Neural cell (in vitro differentiated cells): ENCODE measurements at regions not wholly inside any gene's neighbourhood (a gene's known extent, or its start where the extent isn't known, plus 50 kb on each side); places are given as distances from the start of the nearest gene placed in this dataset.

Experiments
- EP300 ChIP-seq: fragments of 450-650 bp; conservative IDR thresholded peaks from 2 replicates; pipeline ENCODE4 v1.6.1; 2014; ENCODE audit warnings: antibody characterized with exemption, mild to moderate bottlenecking, moderate library complexity; ENCODE audit not compliant: poor library complexity, severe bottlenecking
- EZH2 ChIP-seq: fragments of 200-600, 300-800 bp; shearing (Covaris generic), sonication (generic); IDR thresholded peaks from 2 replicates; pipeline ENCODE4 v1.6.1; 2014; ENCODE audit warnings: antibody characterized with exemption, low read length, borderline replicate concordance, mild to moderate bottlenecking; ENCODE audit not compliant: insufficient read depth, poor library complexity, severe bottlenecking
- MXI1 ChIP-seq: fragments of 450-650 bp; conservative IDR thresholded peaks from 2 replicates; pipeline ENCODE4 v1.6.1; 2014; ENCODE audit warnings: antibody characterized with exemption, mild to moderate bottlenecking; ENCODE audit not compliant: poor library complexity, severe bottlenecking
- POLR2AphosphoS5 ChIP-seq: IDR thresholded peaks from 2 replicates; pipeline ENCODE4 v1.6.1; 2012
- RAD21 ChIP-seq: fragments of 450-650 bp; conservative IDR thresholded peaks from 2 replicates; pipeline ENCODE4 v1.6.1; 2014; ENCODE audit warnings: antibody characterized with exemption, mild to moderate bottlenecking, moderate library complexity
- TAF1 ChIP-seq: IDR thresholded peaks from 2 replicates; pipeline ENCODE4 v1.6.1; 2012; ENCODE audit warnings: low read depth
- TF ChIP-seq, protein P1 (sequence below): fragments of 450-650 bp; IDR thresholded peaks from 2 replicates; pipeline ENCODE4 v1.5.1; 2014; ENCODE audit warnings: antibody characterized with exemption, mild to moderate bottlenecking, moderate library complexity; ENCODE audit not compliant: poor library complexity, severe bottlenecking
- TF ChIP-seq, protein P2 (sequence below): IDR thresholded peaks from 2 replicates; pipeline ENCODE4 v1.6.1; 2012; ENCODE audit warnings: borderline replicate concordance

DNA sequence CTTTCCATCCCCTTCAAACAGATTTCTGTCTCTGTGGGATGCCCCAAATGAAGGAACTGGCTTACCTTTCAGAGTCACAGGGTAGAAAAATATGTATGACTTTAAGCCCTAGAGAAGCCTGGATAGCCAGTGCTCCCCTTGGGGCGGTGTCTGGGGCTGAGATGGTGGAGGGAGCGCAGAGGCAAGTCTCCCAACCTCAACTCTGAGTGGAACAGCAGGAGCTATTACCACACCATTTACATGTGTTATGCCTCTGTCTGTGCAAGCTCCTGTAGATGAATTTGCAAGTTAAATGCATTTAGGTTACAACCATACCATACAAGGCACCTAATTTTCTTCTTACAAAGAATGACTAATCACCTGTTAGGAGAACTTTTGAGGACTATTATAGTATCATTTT, 50.4 kb upstream of the CLMN start:
- TF ChIP-seq, protein P1, sequence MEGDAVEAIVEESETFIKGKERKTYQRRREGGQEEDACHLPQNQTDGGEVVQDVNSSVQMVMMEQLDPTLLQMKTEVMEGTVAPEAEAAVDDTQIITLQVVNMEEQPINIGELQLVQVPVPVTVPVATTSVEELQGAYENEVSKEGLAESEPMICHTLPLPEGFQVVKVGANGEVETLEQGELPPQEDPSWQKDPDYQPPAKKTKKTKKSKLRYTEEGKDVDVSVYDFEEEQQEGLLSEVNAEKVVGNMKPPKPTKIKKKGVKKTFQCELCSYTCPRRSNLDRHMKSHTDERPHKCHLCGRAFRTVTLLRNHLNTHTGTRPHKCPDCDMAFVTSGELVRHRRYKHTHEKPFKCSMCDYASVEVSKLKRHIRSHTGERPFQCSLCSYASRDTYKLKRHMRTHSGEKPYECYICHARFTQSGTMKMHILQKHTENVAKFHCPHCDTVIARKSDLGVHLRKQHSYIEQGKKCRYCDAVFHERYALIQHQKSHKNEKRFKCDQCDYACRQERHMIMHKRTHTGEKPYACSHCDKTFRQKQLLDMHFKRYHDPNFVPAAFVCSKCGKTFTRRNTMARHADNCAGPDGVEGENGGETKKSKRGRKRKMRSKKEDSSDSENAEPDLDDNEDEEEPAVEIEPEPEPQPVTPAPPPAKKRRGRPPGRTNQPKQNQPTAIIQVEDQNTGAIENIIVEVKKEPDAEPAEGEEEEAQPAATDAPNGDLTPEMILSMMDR: no peak
- no peak for TF ChIP-seq RAD21
- no peak for TF ChIP-seq EP300
- TF ChIP-seq, protein P2, sequence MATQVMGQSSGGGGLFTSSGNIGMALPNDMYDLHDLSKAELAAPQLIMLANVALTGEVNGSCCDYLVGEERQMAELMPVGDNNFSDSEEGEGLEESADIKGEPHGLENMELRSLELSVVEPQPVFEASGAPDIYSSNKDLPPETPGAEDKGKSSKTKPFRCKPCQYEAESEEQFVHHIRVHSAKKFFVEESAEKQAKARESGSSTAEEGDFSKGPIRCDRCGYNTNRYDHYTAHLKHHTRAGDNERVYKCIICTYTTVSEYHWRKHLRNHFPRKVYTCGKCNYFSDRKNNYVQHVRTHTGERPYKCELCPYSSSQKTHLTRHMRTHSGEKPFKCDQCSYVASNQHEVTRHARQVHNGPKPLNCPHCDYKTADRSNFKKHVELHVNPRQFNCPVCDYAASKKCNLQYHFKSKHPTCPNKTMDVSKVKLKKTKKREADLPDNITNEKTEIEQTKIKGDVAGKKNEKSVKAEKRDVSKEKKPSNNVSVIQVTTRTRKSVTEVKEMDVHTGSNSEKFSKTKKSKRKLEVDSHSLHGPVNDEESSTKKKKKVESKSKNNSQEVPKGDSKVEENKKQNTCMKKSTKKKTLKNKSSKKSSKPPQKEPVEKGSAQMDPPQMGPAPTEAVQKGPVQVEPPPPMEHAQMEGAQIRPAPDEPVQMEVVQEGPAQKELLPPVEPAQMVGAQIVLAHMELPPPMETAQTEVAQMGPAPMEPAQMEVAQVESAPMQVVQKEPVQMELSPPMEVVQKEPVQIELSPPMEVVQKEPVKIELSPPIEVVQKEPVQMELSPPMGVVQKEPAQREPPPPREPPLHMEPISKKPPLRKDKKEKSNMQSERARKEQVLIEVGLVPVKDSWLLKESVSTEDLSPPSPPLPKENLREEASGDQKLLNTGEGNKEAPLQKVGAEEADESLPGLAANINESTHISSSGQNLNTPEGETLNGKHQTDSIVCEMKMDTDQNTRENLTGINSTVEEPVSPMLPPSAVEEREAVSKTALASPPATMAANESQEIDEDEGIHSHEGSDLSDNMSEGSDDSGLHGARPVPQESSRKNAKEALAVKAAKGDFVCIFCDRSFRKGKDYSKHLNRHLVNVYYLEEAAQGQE: no peak
- no peak for TF ChIP-seq POLR2AphosphoS5
- no peak for TF ChIP-seq EZH2
- TF ChIP-seq TAF1: no peak
- no peak for TF ChIP-seq MXI1
